OCI-LY1 (cell line): ENCODE measurements at regions not wholly inside any gene's neighbourhood (a gene's known extent, or its start where the extent isn't known, plus 50 kb on each side); places are given as distances from the start of the nearest gene placed in this dataset.

ENCODE experiments used
- EZH2 ChIP-seq: fragments of 200-600 bp; sonication (generic), shearing (Covaris generic); IDR thresholded peaks from 2 replicates; pipeline ENCODE4 v1.8.0; 2017; ENCODE audit warnings: borderline replicate concordance, mixed run types, mild to moderate bottlenecking, antibody characterized with exemption, low read length, moderate library complexity, mixed read lengths
- TF ChIP-seq, protein P1 (sequence below): fragments of 200-600 bp; sonication (generic), shearing (Covaris generic); IDR thresholded peaks from 2 replicates; pipeline ENCODE4 v1.5.1; 2017; ENCODE audit warnings: mild to moderate bottlenecking, antibody characterized with exemption, low read length, moderate library complexity, mixed read lengths

DNA sequence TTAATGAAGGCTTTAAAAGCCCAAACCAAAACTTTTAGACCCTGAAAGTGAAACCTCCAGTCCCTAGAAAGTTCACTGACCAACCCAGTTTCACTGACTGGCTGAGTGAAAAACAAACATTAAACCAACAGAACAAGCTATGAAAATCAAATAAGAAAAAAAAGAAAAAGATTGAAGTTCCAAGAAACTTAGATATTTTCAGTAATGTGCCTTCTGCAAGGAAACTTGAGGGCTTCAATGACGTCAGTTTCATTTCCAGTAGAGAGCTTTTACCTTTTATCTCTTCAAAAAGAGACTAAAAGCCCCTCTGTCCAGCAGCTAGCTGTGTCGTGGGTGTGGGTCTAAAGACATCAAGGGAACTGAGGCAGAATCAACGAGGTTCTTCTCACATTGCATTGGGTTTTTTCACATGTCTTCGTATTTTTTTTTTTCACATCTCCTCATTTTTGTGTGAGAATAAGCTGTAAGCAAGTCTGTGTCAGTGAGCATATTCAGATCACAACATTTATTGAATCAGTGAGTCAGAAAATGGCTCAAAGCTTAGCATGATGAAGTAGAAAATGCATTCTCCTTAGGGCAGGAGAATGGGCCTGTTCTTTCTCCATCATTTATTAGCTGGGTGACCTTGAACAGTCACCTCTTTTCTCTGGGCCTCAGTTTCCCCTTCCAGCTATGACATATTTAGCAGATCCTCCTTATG lies 54.8 kb upstream of the BCL6 start:
- TF ChIP-seq, protein P1, sequence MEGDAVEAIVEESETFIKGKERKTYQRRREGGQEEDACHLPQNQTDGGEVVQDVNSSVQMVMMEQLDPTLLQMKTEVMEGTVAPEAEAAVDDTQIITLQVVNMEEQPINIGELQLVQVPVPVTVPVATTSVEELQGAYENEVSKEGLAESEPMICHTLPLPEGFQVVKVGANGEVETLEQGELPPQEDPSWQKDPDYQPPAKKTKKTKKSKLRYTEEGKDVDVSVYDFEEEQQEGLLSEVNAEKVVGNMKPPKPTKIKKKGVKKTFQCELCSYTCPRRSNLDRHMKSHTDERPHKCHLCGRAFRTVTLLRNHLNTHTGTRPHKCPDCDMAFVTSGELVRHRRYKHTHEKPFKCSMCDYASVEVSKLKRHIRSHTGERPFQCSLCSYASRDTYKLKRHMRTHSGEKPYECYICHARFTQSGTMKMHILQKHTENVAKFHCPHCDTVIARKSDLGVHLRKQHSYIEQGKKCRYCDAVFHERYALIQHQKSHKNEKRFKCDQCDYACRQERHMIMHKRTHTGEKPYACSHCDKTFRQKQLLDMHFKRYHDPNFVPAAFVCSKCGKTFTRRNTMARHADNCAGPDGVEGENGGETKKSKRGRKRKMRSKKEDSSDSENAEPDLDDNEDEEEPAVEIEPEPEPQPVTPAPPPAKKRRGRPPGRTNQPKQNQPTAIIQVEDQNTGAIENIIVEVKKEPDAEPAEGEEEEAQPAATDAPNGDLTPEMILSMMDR, result no peak
- no peak for TF ChIP-seq EZH2
